VCaP (cell line): ENCODE measurements at regions not wholly inside any gene's neighbourhood (a gene's known extent, or its start where the extent isn't known, plus 50 kb on each side); places are given as distances from the start of the nearest gene placed in this dataset.

Source experiments
- H3K27ac ChIP-seq: fragments of 450-650 bp; 2 replicates; pipeline ENCODE4 v1.5.1; 2017
- TF ChIP-seq, protein P1 (sequence below): fragments of 450-650 bp; conservative IDR thresholded peaks from 2 replicates; pipeline ENCODE4 v1.5.1; 2017; ENCODE audit warnings: mild to moderate bottlenecking, moderate library complexity

DNA sequence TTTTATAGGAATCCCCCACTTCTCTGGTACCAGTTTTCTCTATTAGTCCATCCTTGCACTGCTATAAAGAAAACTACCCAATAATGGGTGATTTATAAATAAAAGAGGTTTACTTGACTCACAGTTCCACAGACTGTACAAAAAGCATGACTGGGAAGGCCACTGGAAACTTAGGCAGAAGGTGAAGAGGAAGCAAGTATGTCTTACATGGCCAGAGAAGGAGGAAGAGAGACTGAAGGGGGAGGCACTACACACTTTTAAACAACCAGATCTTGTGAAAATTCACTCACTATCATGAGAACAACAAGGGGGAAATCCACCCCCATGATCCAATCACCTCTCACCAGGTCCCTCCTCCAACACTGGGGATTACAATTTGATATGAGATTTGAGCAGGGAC lies 68.9 kb upstream of the GNAZ start:
- no peak overlapping the region for H3K27ac ChIP-seq
- TF ChIP-seq, protein P1, sequence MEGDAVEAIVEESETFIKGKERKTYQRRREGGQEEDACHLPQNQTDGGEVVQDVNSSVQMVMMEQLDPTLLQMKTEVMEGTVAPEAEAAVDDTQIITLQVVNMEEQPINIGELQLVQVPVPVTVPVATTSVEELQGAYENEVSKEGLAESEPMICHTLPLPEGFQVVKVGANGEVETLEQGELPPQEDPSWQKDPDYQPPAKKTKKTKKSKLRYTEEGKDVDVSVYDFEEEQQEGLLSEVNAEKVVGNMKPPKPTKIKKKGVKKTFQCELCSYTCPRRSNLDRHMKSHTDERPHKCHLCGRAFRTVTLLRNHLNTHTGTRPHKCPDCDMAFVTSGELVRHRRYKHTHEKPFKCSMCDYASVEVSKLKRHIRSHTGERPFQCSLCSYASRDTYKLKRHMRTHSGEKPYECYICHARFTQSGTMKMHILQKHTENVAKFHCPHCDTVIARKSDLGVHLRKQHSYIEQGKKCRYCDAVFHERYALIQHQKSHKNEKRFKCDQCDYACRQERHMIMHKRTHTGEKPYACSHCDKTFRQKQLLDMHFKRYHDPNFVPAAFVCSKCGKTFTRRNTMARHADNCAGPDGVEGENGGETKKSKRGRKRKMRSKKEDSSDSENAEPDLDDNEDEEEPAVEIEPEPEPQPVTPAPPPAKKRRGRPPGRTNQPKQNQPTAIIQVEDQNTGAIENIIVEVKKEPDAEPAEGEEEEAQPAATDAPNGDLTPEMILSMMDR: no peak

DNA sequence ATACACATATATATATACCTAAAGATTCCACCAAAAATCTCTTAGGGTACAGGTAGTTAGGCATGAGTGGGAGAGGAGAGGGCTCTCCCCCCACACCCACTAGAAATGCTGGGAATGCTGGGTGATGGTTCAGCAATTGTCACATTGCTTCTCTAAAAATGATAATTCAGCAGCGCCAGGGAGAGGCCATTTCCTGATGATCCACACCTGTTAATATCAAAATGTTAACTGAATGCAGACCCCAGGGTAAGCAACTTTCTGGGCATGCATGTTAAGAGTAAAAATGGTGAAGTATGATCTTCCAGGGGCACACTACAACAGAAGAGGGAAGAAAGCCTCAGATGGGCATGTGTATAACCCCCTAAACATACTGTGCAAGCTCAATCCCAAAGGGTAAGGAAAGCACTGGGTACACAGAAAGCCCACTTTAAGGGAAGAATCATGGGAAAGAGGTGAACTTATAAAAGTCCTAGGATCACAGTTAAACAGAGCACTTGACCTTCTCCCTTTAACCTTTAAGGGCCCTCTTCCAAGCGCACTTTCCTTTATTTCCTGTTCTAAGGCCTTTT lies 67.6 kb upstream of the GNAZ start:
- TF ChIP-seq, protein P1: no peak
- no peak overlapping the region for H3K27ac ChIP-seq

DNA sequence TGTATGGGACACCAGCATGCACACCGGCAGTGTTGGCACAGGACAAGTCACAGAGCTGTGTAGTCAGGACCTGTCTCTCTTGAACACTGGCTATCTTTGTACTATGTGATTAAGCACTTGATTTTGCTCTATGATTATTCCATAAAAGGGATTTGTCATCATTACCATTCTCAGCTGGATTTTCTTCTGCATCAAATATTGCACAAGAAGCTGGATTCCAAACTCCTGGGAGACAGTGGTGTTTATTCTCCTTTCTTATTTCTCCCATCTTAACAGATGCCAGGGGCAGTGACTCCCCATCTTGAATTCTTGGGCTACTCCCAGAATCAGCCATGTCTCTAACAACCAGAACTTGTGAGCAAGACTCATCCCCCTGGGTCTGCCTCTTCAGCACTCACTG lies 62.5 kb upstream of the GNAZ start:
- TF ChIP-seq, protein P1: no peak
- H3K27ac ChIP-seq: no peak overlapping the region

DNA sequence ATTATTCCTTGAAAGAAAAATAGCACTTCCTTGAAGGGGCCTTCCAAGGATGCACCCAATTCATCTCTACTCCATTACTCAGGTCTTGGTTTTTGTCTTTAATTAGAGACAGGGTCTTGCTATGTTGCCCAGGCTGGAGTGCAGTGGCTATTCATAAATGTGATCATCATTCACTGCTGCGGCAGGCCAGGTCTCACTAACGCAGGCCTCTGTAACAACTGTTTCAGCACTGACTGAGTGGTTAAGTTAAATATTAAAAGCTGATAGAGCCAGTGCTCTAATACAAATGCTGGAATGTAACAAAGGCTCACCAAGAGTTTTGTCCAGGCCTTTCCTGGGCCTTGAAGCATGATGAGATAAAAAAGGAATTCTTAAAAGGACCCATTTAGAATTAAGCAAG lies 61.4 kb upstream of the GNAZ start:
- H3K27ac ChIP-seq: no peak overlapping the region
- TF ChIP-seq, protein P1: no peak
